ENCODE measurements at regions not wholly inside any gene's neighbourhood (a gene's known extent, or its start where the extent isn't known, plus 50 kb on each side); places are given as distances from the start of the nearest gene placed in this dataset.

DNA sequence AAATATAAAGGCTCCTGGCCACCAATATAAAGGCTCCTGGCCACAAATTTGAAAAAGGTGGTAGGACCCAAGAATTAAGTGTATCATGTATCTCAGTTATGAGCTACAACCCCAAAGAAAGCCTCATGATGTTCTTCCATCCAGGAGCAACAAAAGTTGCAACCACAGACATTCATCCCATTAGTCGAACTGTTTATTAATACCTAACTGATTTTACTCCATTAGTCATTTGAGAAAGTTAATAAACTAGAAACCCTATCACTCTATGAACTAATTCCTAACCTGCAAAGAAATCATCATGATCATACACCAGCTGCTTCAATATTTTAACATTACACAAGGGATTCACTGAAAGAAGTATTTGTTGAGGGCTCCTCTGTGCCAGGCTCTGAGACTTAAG is 253.2 kb upstream of the GRIP1 start:
- Histone ChIP-seq H3K18ac (ENCODE audit: low read depth in 1 of 2, low read length in 2 of 2) (no peak overlapping the region), H2BK12ac (ENCODE audit: low read length in 2 of 2) (no peak overlapping the region), H3K4me1 (ENCODE audit: control insufficient read depth, insufficient read depth, low read depth, low read length) (no peaks in the 10 kb centered on the region), H3K4me3 (ENCODE audit: insufficient read depth in 1 of 2, low read depth in 1 of 2, low read length in 2 of 2) (no peak overlapping the region), H4K91ac (ENCODE audit: low read length) (no peak overlapping the region), H3K36me3 (ENCODE audit: control insufficient read depth in 1 of 2, insufficient read depth in 2 of 2, low read depth in 1 of 2, low read length in 2 of 2) (no peaks in the 10 kb centered on the region), H3K79me1 (replicated peaks; ENCODE audit: low read length, poor library complexity, severe bottlenecking) (no peaks in the 10 kb centered on the region), H2BK120ac (ENCODE audit: low read depth, low read length) (no peak overlapping the region), H3K14ac (ENCODE audit: low read length in 2 of 2) (no peak overlapping the region), H3K4me2 (ENCODE audit: low read length, poor library complexity, severe bottlenecking) (no peak overlapping the region), H2AK5ac (ENCODE audit: low read length, severe bottlenecking) (no peak overlapping the region), H3K27me3 (ENCODE audit: control insufficient read depth in 1 of 2, insufficient read depth in 1 of 2, low read length in 2 of 2) (peaks cover 5 to 6% of the 10 kb centered on the region in 2 experiments), H3K9me3 (ENCODE audit: control insufficient read depth, low read length) (no peaks in the 10 kb centered on the region), H3K9ac (ENCODE audit: low read length) (no peak overlapping the region), H3K27ac (ENCODE audit: low read length, poor library complexity, severe bottlenecking) (no peak overlapping the region), H2BK15ac (ENCODE audit: low read depth, poor library complexity, severe bottlenecking) (no peak overlapping the region), H3K23ac (ENCODE audit: low read length in 2 of 2) (no peak overlapping the region), H4K8ac (ENCODE audit: low read length) (no peak overlapping the region), H2BK5ac (ENCODE audit: low read depth, low read length, poor library complexity, severe bottlenecking) (no peak overlapping the region), H2AFZ (ENCODE audit: low read depth, low read length) (no peak overlapping the region), H3K4ac (ENCODE audit: low read depth in 1 of 2, low read length in 2 of 2) (no peak overlapping the region)
- 61% methylated on average over 1 of the region's 1 CpG for WGBS
- DNase-seq = no peak

DNA sequence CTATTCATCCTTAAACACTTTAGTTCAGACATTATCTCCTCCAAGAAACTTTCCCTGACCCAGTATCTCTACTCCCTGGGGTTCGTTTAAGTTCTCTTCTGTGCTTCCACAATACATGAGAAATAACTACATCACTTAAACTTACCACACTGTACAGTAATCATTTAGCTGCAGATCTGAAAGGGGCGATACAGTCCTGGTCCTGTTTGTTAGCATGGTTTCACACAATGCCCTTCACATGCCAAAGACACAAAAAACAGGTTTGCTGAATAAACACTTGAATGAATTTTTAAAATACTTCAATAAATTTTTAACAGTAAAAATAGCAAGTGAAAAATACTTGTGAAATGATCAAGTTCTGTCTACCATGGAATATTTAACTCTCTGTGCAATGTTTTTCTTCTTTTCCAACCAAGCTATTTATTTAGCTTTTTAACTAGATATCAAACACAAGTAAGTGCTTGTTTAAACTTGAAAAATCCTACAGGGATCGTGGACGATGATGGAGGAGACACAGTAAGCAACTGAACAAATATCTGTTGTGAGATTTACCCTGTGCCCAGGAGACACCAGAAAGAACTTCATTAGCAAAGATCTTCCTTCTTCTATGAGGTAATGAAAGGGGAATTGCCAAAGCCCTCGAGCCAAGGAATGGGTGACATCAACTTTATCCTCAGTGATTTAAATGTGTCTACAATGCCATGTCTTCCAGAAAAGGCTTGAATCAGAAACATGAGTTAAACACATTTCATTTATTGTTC is 255.6 kb upstream of the GRIP1 start:
- Histone ChIP-seq H3K9ac (ENCODE audit: low read length) (no peak overlapping the region), H2BK5ac (ENCODE audit: low read depth, low read length, poor library complexity, severe bottlenecking) (no peak overlapping the region), H3K27ac (ENCODE audit: low read length, poor library complexity, severe bottlenecking) (no peak overlapping the region), H3K4ac (ENCODE audit: low read depth in 1 of 2, low read length in 2 of 2) (no peak overlapping the region), H3K4me1 (ENCODE audit: control insufficient read depth, insufficient read depth, low read depth, low read length) (no peaks in the 10 kb centered on the region), H3K36me3 (ENCODE audit: control insufficient read depth in 1 of 2, insufficient read depth in 2 of 2, low read depth in 1 of 2, low read length in 2 of 2) (no peaks in the 10 kb centered on the region), H4K91ac (ENCODE audit: low read length) (no peak overlapping the region), H2BK120ac (ENCODE audit: low read depth, low read length) (no peak overlapping the region), H2AK5ac (ENCODE audit: low read length, severe bottlenecking) (no peak overlapping the region), H3K27me3 (ENCODE audit: control insufficient read depth in 1 of 2, insufficient read depth in 1 of 2, low read length in 2 of 2) (no peaks in the 10 kb centered on the region), H3K14ac (ENCODE audit: low read length in 2 of 2) (no peak overlapping the region), H3K4me2 (ENCODE audit: low read length, poor library complexity, severe bottlenecking) (no peak overlapping the region), H3K23ac (ENCODE audit: low read length in 2 of 2) (no peak overlapping the region), H3K9me3 (ENCODE audit: control insufficient read depth, low read length) (no peaks in the 10 kb centered on the region), H3K18ac (ENCODE audit: low read depth in 1 of 2, low read length in 2 of 2) (no peak overlapping the region), H3K4me3 (ENCODE audit: insufficient read depth in 1 of 2, low read depth in 1 of 2, low read length in 2 of 2) (no peak overlapping the region), H4K8ac (ENCODE audit: low read length) (no peak overlapping the region), H2BK12ac (ENCODE audit: low read length in 2 of 2) (no peak overlapping the region), H2AFZ (ENCODE audit: low read depth, low read length) (no peak overlapping the region), H2BK15ac (ENCODE audit: low read depth, poor library complexity, severe bottlenecking) (no peak overlapping the region), H3K79me1 (replicated peaks; ENCODE audit: low read length, poor library complexity, severe bottlenecking) (no peaks in the 10 kb centered on the region)
- no peak for DNase-seq
- WGBS = 65% methylated on average over 5 of the region's 5 CpGs

DNA sequence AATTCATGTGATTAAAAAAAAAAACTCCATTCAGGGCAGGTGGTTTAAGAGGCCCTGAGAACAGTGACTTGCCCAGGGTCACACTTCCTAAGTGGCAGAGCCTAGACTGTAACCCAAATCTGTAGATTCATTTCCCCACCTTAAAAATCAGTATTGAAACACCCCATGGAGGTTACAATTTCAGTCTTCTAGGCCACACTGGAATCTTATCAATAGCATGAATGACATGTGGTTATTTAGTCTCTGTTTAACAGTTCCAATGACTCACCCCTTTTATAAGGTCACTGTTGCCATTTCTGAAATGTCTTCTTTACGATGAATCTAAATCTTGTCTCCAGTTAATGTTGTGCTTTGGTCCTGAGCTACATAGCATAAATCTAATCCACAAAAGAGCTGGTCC is 262.3 kb upstream of the GRIP1 start:
- Histone ChIP-seq H3K4me3 (ENCODE audit: insufficient read depth in 1 of 2, low read depth in 1 of 2, low read length in 2 of 2) (no peak overlapping the region), H2AFZ (ENCODE audit: low read depth, low read length) (no peak overlapping the region), H2BK15ac (ENCODE audit: low read depth, poor library complexity, severe bottlenecking) (no peak overlapping the region)

DNA sequence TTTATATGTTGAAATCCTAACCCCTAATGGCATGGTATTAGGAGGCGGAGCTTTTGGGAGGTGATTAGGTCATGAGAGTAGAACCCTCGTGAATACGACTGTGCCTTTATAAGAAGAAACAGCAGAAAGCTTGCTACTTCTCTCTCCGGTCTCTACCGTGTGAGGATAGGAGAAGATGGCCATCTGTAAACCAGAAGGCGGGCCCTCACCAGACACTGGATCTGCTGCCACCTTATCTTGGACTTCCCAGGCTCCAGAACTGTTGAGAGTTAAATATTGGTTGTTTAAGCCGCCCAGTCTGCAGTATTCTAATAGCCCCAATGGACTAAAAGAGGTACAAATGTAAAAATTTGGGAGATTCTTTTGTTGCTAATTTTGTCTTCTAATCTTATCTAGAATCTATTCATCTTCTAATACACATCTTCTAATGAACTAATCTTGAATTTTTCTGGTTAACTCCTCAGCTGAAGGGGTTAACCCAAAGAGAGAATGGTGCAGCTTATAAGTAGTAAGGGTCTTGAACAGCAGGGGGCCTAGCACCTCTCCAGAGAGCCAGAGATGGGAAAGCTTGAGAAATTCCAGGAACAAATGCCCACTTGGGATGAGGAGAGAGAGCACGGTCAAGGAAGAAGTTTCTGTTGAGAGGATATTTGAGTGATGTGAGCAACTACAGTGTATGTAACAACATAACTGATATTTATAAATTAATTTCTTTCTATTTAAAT is 264.0 kb upstream of the GRIP1 start:
- no peak overlapping the region for H3K18ac ChIP-seq (ENCODE audit: low read depth in 1 of 2, low read length in 2 of 2)
- DNase-seq = no peak
- no peak overlapping the region for H3K4ac ChIP-seq (ENCODE audit: low read depth in 1 of 2, low read length in 2 of 2)
- 64% methylated on average over 6 of the region's 8 CpGs for WGBS
- no peak overlapping the region for H3K9ac ChIP-seq (ENCODE audit: low read length)
- H2BK120ac ChIP-seq (ENCODE audit: low read depth, low read length) = no peak overlapping the region
- no peak overlapping the region for H2BK12ac ChIP-seq (ENCODE audit: low read length in 2 of 2)
- H3K36me3 ChIP-seq (ENCODE audit: control insufficient read depth in 1 of 2, insufficient read depth in 2 of 2, low read depth in 1 of 2, low read length in 2 of 2) = no peaks in the 10 kb centered on the region
- H2BK5ac ChIP-seq (ENCODE audit: low read depth, low read length, poor library complexity, severe bottlenecking) = no peak overlapping the region
- H3K9me3 ChIP-seq (ENCODE audit: control insufficient read depth, low read length) = no peaks in the 10 kb centered on the region
- H2BK15ac ChIP-seq (ENCODE audit: low read depth, poor library complexity, severe bottlenecking) = no peak overlapping the region
- H4K91ac ChIP-seq (ENCODE audit: low read length) = no peak overlapping the region
- no peak overlapping the region for H3K23ac ChIP-seq (ENCODE audit: low read length in 2 of 2)
- no peak overlapping the region for H3K4me3 ChIP-seq (ENCODE audit: insufficient read depth in 1 of 2, low read depth in 1 of 2, low read length in 2 of 2)
- H2AFZ ChIP-seq (ENCODE audit: low read depth, low read length) = no peak overlapping the region
- no peak overlapping the region for H4K8ac ChIP-seq (ENCODE audit: low read length)
- H2AK5ac ChIP-seq (ENCODE audit: low read length, severe bottlenecking) = no peak overlapping the region
- H3K79me1 ChIP-seq (replicated peaks; ENCODE audit: low read length, poor library complexity, severe bottlenecking) = no peaks in the 10 kb centered on the region
- H3K14ac ChIP-seq (ENCODE audit: low read length in 2 of 2) = no peak overlapping the region
- no peaks in the 10 kb centered on the region for H3K4me1 ChIP-seq (ENCODE audit: control insufficient read depth, insufficient read depth, low read depth, low read length)
- H3K27ac ChIP-seq (ENCODE audit: low read length, poor library complexity, severe bottlenecking) = no peak overlapping the region
- H3K4me2 ChIP-seq (ENCODE audit: low read length, poor library complexity, severe bottlenecking) = no peak overlapping the region
- H3K27me3 ChIP-seq (ENCODE audit: control insufficient read depth in 1 of 2, insufficient read depth in 1 of 2, low read length in 2 of 2) = no peaks in the 10 kb centered on the region

More for the DNA sequence above, 262.3 kb upstream of the GRIP1 start:
- DNase-seq = no peak
- no peak overlapping the region for H2BK12ac ChIP-seq (ENCODE audit: low read length in 2 of 2)
- no peaks in the 10 kb centered on the region for H3K9me3 ChIP-seq (ENCODE audit: control insufficient read depth, low read length)
- no peak overlapping the region for H3K9ac ChIP-seq (ENCODE audit: low read length)
- no peak overlapping the region for H3K23ac ChIP-seq (ENCODE audit: low read length in 2 of 2)
- H4K91ac ChIP-seq (ENCODE audit: low read length) = no peak overlapping the region
- 85% methylated on average over 1 of the region's 1 CpG for WGBS
- no peaks in the 10 kb centered on the region for H3K4me1 ChIP-seq (ENCODE audit: control insufficient read depth, insufficient read depth, low read depth, low read length)
- no peak overlapping the region for H2AK5ac ChIP-seq (ENCODE audit: low read length, severe bottlenecking)
- H4K8ac ChIP-seq (ENCODE audit: low read length) = no peak overlapping the region
- H3K18ac ChIP-seq (ENCODE audit: low read depth in 1 of 2, low read length in 2 of 2) = no peak overlapping the region
- no peak overlapping the region for H2BK120ac ChIP-seq (ENCODE audit: low read depth, low read length)
- no peak overlapping the region for H3K4ac ChIP-seq (ENCODE audit: low read depth in 1 of 2, low read length in 2 of 2)
- no peak overlapping the region for H3K4me2 ChIP-seq (ENCODE audit: low read length, poor library complexity, severe bottlenecking)
- no peaks in the 10 kb centered on the region for H3K79me1 ChIP-seq (replicated peaks; ENCODE audit: low read length, poor library complexity, severe bottlenecking)
- H2BK5ac ChIP-seq (ENCODE audit: low read depth, low read length, poor library complexity, severe bottlenecking) = no peak overlapping the region
- no peaks in the 10 kb centered on the region for H3K27me3 ChIP-seq (ENCODE audit: control insufficient read depth in 1 of 2, insufficient read depth in 1 of 2, low read length in 2 of 2)
- H3K36me3 ChIP-seq (ENCODE audit: control insufficient read depth in 1 of 2, insufficient read depth in 2 of 2, low read depth in 1 of 2, low read length in 2 of 2) = no peaks in the 10 kb centered on the region
- no peak overlapping the region for H3K14ac ChIP-seq (ENCODE audit: low read length in 2 of 2)
- H3K27ac ChIP-seq (ENCODE audit: low read length, poor library complexity, severe bottlenecking) = no peak overlapping the region
